Fibroblast of pulmonary artery (primary cell): ENCODE measurements at regions not wholly inside any gene's neighbourhood (a gene's known extent, or its start where the extent isn't known, plus 50 kb on each side); places are given as distances from the start of the nearest gene placed in this dataset.

Experiments used
- DNase-seq: peaks from one replicate; pipeline ENCODE4 v3.0.0-alpha.2; 2010; ENCODE audit warnings: low read depth
- H3K4me3 ChIP-seq: replicated peaks from 2 replicates; pipeline ENCODE4 v1.5.1; 2011; ENCODE audit warnings: low read depth, mild to moderate bottlenecking, control low read depth, low read length, moderate library complexity
- TF ChIP-seq, protein P1 (sequence below): IDR thresholded peaks from 2 replicates; pipeline ENCODE4 v1.5.1; 2011; ENCODE audit warnings: mild to moderate bottlenecking, control low read depth, low read length, inconsistent platforms; ENCODE audit errors: missing control alignments

DNA sequence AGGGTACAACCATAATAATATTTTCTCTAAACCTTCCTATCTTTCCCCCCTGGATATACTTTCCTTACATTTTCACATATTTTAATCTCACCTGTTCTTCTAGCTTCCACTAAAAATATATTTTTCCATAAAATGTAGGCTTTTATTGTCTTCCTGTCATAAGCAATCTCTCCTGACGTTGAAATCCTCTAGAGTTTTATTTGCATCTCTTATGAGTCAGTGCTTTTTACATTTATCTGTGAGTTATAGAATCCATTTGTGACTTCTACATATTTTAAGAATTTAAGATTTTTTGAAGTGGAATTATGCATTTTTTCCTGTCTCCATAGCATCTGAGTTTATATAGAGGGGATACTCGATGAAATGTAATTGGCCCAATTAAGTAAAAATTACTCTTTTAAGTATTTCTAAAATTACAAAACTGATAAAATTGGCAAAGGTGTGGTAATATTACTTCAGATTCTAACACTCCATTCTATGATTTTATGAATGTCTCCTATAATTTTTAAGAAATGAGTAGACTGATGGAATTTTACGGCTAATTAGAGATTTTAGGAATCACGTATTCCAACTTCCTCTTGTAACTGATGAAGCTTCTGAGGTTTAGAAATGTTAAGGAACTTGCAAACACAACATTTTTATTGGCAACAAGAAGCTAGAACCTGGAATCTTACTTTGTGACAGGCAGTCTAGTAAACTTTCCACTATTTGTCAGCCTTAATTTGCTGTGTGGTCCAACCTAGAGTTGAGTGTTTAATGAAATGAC lies 422.9 kb upstream of the SEMA3A start:
- TF ChIP-seq, protein P1, sequence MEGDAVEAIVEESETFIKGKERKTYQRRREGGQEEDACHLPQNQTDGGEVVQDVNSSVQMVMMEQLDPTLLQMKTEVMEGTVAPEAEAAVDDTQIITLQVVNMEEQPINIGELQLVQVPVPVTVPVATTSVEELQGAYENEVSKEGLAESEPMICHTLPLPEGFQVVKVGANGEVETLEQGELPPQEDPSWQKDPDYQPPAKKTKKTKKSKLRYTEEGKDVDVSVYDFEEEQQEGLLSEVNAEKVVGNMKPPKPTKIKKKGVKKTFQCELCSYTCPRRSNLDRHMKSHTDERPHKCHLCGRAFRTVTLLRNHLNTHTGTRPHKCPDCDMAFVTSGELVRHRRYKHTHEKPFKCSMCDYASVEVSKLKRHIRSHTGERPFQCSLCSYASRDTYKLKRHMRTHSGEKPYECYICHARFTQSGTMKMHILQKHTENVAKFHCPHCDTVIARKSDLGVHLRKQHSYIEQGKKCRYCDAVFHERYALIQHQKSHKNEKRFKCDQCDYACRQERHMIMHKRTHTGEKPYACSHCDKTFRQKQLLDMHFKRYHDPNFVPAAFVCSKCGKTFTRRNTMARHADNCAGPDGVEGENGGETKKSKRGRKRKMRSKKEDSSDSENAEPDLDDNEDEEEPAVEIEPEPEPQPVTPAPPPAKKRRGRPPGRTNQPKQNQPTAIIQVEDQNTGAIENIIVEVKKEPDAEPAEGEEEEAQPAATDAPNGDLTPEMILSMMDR: no peak
- no peak for DNase-seq
- H3K4me3 ChIP-seq: no peak overlapping the region

DNA sequence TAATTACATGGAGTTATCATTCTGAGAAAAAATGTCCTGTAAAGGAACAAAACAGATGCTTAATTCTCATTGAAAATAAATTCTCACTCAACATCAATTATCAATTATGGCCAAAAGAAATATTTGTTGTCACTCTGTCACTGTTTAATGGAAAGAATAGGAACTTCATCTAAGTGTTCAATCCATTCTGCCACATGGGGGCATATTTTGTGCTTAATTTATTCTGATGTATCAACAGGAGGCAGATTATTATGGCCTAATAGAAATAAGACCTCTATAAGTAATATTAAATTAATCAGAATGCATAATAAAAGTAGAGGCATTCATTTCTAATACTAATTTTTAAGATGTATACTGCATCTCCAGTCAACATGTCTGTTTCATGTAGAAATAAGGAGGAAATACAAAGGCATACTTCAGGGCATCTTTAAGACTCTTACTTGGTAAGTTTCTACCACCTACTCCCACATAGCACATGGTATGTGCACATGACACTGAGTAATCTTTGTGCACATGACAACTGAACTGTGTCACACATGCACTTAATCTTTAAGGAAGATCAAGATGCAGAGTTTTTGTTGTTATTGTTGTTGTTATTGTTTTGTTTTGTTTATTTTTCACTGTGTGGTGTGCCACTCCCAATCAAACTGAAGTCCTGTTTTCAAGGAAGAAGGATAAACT lies 420.4 kb upstream of the SEMA3A start:
- TF ChIP-seq, protein P1: peak; percentile 38
- no peak overlapping the region for H3K4me3 ChIP-seq
- DNase-seq: peak; percentile 29

DNA sequence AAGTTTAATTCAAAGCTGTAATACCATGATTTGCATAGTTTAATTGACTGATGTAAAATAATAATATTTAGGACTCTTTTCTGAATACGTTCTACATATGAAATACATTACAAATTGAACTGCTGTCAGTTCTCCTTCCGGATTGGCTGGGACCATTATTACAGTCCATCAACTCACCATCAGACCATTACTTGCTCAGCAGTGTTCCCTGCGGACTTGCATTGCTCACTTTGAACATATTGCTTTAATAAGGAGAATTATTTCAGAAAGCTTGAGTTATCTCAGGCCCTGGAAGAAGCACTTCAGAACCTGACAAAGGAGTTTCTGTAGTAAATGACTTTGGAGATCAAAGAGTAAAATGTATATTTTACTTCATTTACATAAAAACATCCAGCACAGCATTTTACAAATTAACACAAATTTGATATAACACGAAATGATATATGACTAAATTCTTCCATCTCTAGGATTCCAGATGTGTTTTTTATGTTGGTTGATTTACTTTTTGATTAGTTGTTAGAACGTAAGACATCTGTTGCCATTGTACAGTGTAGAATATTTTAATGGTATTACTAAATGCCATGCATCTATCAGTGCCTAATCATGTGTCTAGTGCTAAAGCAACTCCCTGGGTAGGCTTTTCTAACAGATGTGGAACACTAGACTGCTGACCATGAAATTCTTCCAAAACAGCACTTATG lies 418.5 kb upstream of the SEMA3A start:
- DNase-seq: no peak
- TF ChIP-seq, protein P1: no peak
- no peak overlapping the region for H3K4me3 ChIP-seq

DNA sequence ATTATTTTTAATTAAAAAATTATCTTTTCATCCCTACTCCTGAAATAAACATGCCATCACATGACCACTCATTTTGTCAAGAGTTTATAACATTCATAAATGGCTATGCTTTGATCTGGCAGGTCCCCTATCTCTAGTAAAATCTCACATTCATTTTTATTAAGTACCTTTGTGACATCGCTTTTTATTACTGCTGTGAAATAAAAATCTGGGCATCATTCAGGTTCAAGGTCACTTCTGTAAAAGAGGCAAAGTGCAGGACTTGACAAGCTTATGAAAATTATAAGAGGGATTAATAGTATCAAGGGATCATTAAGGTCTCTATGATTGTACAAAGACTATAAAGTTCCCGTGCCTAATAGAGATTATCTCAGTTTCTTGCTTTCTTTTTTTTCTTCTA lies 416.8 kb upstream of the SEMA3A start:
- TF ChIP-seq, protein P1: no peak
- H3K4me3 ChIP-seq: no peak overlapping the region

DNA sequence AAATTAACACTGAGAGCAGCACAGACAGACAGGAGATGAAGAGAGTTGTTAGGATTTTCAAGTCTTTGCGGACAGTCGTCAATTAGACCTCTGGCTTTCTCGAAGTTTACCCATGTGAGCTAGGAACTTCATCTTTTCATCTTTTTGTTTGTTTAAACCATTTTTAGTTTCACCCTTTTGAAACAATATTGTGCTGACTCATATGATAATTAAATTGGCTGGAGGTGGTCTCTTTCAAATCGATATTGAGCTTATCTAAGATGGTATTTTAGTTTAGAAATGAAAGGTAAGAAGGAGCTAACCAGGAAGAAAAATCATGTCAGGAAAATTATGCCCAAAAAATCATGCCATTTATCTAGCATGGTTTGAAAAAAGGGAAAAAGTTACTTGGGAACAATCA lies 415.8 kb upstream of the SEMA3A start:
- TF ChIP-seq, protein P1: no peak
- no peak for DNase-seq
- H3K4me3 ChIP-seq: no peak overlapping the region

More for the DNA sequence above, 416.8 kb upstream of the SEMA3A start:
- no peak for DNase-seq

DNA sequence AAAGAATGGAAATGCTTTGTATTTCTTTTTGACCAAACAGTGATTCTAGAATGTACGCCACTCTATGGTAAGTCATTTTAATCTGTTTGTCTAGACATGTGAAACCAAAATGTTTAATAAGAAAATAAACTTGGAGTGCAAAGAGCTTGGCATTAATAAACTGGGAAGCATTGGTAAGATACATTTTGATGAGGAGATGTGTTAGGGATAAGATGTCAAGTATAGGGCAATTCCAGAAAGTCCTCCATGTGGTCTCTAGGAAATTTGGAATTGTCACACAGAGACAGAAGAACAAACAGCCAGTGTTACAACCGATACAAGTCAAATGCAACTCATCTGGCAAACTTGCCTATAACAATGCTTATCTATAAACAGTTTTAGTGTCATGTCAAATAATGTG lies 410.7 kb upstream of the SEMA3A start:
- no peak overlapping the region for H3K4me3 ChIP-seq
- DNase-seq: no peak
- TF ChIP-seq, protein P1: no peak
